CD4-positive, alpha-beta T cell (primary cell): ENCODE measurements at regions not wholly inside any gene's neighbourhood (a gene's known extent, or its start where the extent isn't known, plus 50 kb on each side); places are given as distances from the start of the nearest gene placed in this dataset.

ENCODE experiments used
- ATAC-seq: fragments of 200-7000 bp; cut with Tn5 transposase; one replicate; pipeline ENCODE4 v1.10.0; 2022; ENCODE audit warnings: mild to moderate bottlenecking; ENCODE audit not compliant: poor library complexity
- CTCF ChIA-PET: fragments of 350-600 bp; sonication (Branson Sonifier 250); formaldehyde crosslinking; loops from one replicate; lab custom pipeline; 2021; ENCODE audit warnings: antibody characterized with exemption, inconsistent platforms; lab: Charles Lee
- POLR2A ChIA-PET: fragments of 350-600 bp; sonication (Branson Sonifier 250); formaldehyde crosslinking; loops from one replicate; lab custom pipeline; 2021; ENCODE audit warnings: antibody characterized with exemption, inconsistent platforms; lab: Charles Lee
- DNase-seq, 14 experiments: peaks; one replicate each; pipeline ENCODE4 v3.0.0-alpha.2; 2013 to 2020; ENCODE audit warnings: mixed read lengths in 2 of 14
- H3K27ac ChIP-seq, 2 donors: one replicate each; pipeline versions ENCODE4 v1.5.1 to v1.7.0; 2013; ENCODE audit warnings: low read length in 2 of 2, low read depth in 1 of 2, mild to moderate bottlenecking in 1 of 2
- H3K27me3 ChIP-seq, 2 experiments: 1 replicate in 1 of 2; 2 replicates in 1 of 2; pipeline versions ENCODE4 v1.6.1 to v1.7.0; 2013; ENCODE audit warnings: low read length in 2 of 2, control low read depth in 1 of 2, mild to moderate bottlenecking in 1 of 2, moderate library complexity in 1 of 2; ENCODE audit not compliant: insufficient read depth in 2 of 2, control insufficient read depth in 1 of 2
- H3K36me3 ChIP-seq: one replicate; pipeline ENCODE4 v1.6.1; 2013; ENCODE audit warnings: low read length, control low read depth; ENCODE audit not compliant: insufficient read depth
- H3K4me1 ChIP-seq: one replicate; pipeline ENCODE4 v1.6.1; 2013; ENCODE audit warnings: low read length, control low read depth; ENCODE audit not compliant: insufficient read depth
- H3K4me3 ChIP-seq: one replicate; pipeline ENCODE4 v1.5.1; 2013; ENCODE audit warnings: mild to moderate bottlenecking, low read length, moderate library complexity
- H3K9me3 ChIP-seq, 2 experiments: 1 replicate in 1 of 2; 2 replicates in 1 of 2; pipeline versions ENCODE4 v1.6.1 to v1.7.0; 2013; ENCODE audit warnings: low read length in 2 of 2, mild to moderate bottlenecking in 2 of 2, control low read depth in 1 of 2, moderate library complexity in 1 of 2; ENCODE audit not compliant: control insufficient read depth in 1 of 2, insufficient read depth in 1 of 2
- H3K27ac Mint-ChIP-seq: one replicate; pipeline ENCODE4 v1.8.0; 2020; ENCODE audit warnings: mixed read lengths
- H3K27me3 Mint-ChIP-seq: one replicate; pipeline ENCODE4 v1.8.0; 2021; ENCODE audit warnings: mixed read lengths
- H3K36me3 Mint-ChIP-seq: one replicate; pipeline ENCODE4 v1.8.0; 2021; ENCODE audit warnings: low read depth, mixed read lengths
- H3K4me1 Mint-ChIP-seq: one replicate; pipeline ENCODE4 v1.8.0; 2021; ENCODE audit warnings: low read depth, mixed read lengths
- H3K4me3 Mint-ChIP-seq: one replicate; pipeline ENCODE4 v1.8.0; 2020; ENCODE audit warnings: mild to moderate bottlenecking, mixed read lengths
- H3K9me3 Mint-ChIP-seq: one replicate; pipeline ENCODE4 v1.8.0; 2020; ENCODE audit warnings: mixed read lengths
- CTCF ChIP-seq: fragments of 200-600 bp; IDR thresholded peaks from one replicate; pipeline ENCODE4 v1.8.0; 2022; ENCODE audit warnings: antibody characterized with exemption, mild to moderate bottlenecking
- intact Hi-C, 2 experiments: fragments of 100-400 bp; cut with DNase I in 1 of 2; cut with micrococcal nuclease in 1 of 2; formaldehyde crosslinking; loops; one replicate each; pipeline versions ENCODE4 v1.15.1 to v1.9.0; 2023 to 2025; cut with DNase I, micrococcal nuclease

DNA sequence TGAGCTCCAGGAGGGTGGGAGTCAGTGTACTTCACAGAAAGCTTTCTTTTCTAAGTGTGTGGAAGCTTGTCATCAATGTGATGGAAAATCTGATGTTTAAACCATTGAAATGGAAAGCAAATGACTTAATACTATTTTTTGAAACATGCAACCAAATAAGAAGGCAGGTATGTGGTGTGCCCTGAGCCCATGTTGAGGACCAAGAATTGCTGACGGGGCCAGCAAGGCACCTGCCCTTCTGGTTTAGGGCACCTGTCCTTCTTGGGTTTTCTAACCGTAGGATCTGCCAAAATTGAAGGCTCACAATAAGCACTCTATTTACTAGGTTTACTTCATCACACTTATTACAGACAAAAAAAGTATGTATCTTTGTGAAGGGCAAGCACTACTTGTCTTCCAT, 537.7 kb downstream of the SOCS6 start:
- no peaks in the 10 kb centered on the region for H3K36me3 Mint-ChIP-seq
- DNase-seq (no peak), ATAC-seq (no peak)
- no peak for TF ChIP-seq CTCF
- no peak overlapping the region for H3K27ac Mint-ChIP-seq
- ChIA-PET POLR2A (no interaction called here), CTCF (no interaction called here)
- H3K4me3 ChIP-seq = no peak overlapping the region
- H3K27me3 ChIP-seq = no peaks in the 10 kb centered on the region
- H3K27me3 Mint-ChIP-seq = no peaks in the 10 kb centered on the region
- peaks cover 2% of the 10 kb centered on the region for H3K9me3 Mint-ChIP-seq
- no peak overlapping the region for H3K4me3 Mint-ChIP-seq
- H3K36me3 ChIP-seq = no peaks in the 10 kb centered on the region
- peaks cover 10% of the 10 kb centered on the region for H3K4me1 Mint-ChIP-seq
- H3K27ac ChIP-seq = no peak overlapping the region
- no peaks in the 10 kb centered on the region for H3K4me1 ChIP-seq
- no peaks in the 10 kb centered on the region for H3K9me3 ChIP-seq
- intact Hi-C loops = no loop called here

DNA sequence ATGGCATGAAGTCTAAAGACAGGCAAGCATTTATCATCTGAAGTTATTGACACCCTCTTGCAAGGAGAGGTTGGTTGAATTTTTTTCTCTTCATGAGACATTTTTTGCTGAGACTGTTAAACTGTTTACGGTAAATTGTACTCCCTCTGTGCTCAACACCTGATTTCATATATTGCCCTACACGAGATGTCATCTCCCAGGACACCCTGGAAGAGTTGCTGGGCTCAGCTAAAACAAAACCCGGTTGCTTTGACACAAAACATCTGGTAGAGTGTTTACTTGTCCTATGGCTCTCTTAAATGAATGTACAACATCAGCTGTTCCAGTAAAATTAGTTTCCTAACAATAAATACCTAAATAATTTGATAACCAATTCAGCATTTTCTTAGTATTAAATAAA, 533.8 kb downstream of the SOCS6 start:
- Mint-ChIP-seq H3K4me3 (no peak overlapping the region), H3K27me3 (no peaks in the 10 kb centered on the region), H3K9me3 (peaks cover 2% of the 10 kb centered on the region), H3K27ac (no peak overlapping the region), H3K4me1 (peaks cover 15% of the 10 kb centered on the region), H3K36me3 (no peaks in the 10 kb centered on the region)
- H3K4me1 ChIP-seq = no peaks in the 10 kb centered on the region
- H3K36me3 ChIP-seq = no peaks in the 10 kb centered on the region
- DNase-seq (no peak), ATAC-seq (no peak)
- peaks cover 0 to 3% of the 10 kb centered on the region in 2 experiments for H3K9me3 ChIP-seq
- H3K27ac ChIP-seq = no peak overlapping the region
- H3K27me3 ChIP-seq = no peaks in the 10 kb centered on the region
- CTCF ChIA-PET = no interaction called here
- no peak overlapping the region for H3K4me3 ChIP-seq
- intact Hi-C loops = no loop called here
- POLR2A ChIA-PET = no interaction called here
- TF ChIP-seq CTCF = no peak

DNA sequence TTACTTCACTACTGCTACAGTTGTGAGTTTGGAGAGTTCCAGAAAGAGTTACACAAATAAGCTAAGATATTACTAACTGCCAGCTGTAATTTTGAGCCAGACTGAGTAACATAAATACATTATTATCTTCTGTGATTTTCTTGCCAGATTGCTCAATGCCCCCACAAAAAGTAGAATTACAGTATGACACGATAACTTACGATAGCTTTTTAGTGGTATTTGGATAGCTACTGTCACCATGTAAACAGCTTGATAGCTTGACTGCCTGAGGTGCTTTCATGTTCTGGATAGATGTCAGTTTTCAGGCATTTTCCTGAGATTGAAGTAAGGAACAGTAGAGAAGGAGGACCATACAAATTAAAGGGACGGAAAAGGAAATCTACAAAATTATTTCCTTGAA, 533.3 kb downstream of the SOCS6 start:
- DNase-seq = no peak
- Mint-ChIP-seq H3K9me3 (peaks cover 4% of the 10 kb centered on the region), H3K36me3 (no peaks in the 10 kb centered on the region), H3K4me1 (peaks cover 15% of the 10 kb centered on the region), H3K4me3 (no peak overlapping the region), H3K27ac (no peak overlapping the region), H3K27me3 (no peaks in the 10 kb centered on the region)
- no peaks in the 10 kb centered on the region for H3K4me1 ChIP-seq
- TF ChIP-seq CTCF = no peak
- no peaks in the 10 kb centered on the region for H3K27me3 ChIP-seq
- ChIA-PET CTCF (no interaction called here), POLR2A (no interaction called here)
- intact Hi-C loops = no loop called here
- no peak overlapping the region for H3K27ac ChIP-seq
- H3K36me3 ChIP-seq = no peaks in the 10 kb centered on the region
- ATAC-seq = no peak
- H3K9me3 ChIP-seq = peaks cover 0 to 3% of the 10 kb centered on the region in 2 experiments
- H3K4me3 ChIP-seq = no peak overlapping the region
